Caco-2 (cell line): ENCODE measurements at regions not wholly inside any gene's neighbourhood (a gene's known extent, or its start where the extent isn't known, plus 50 kb on each side); places are given as distances from the start of the nearest gene placed in this dataset.

Source experiments
- BruUV-seq: library from RNA; stranded (reverse); fragments of 400-500 nt; replicated peaks from 2 replicates; lab custom pipeline; 2021; lab: Mats Ljungman, UMichigan
- CTCF ChIA-PET: fragments of 300-600 bp; sonication (Branson Sonifier 250); formaldehyde crosslinking; loops from one replicate; lab custom pipeline; 2022; ENCODE audit warnings: antibody characterized with exemption; lab: Charles Lee
- POLR2A ChIA-PET: fragments of 300-600 bp; sonication (Branson Sonifier 250); formaldehyde crosslinking; loops from one replicate; lab custom pipeline; 2022; ENCODE audit warnings: antibody characterized with exemption; lab: Charles Lee
- DNase-seq, 2 experiments: peaks; one replicate each; pipeline versions ENCODE4 v3.0.0 to v3.0.0-alpha.2; 2020 to 2022
- H3K27me3 ChIP-seq: replicated peaks from 2 replicates; pipeline ENCODE4 v1.6.0; 2011; ENCODE audit warnings: low read length; ENCODE audit not compliant: control insufficient read depth, insufficient read depth
- H3K36me3 ChIP-seq: 2 replicates; pipeline ENCODE4 v1.5.1; 2011; ENCODE audit warnings: low read length; ENCODE audit not compliant: control insufficient read depth, insufficient read depth
- H3K4me1 ChIP-seq: fragments of 250-450 bp; sonication (Bioruptor Pico); 2 replicates; pipeline ENCODE4 v1.5.1; 2020; ENCODE audit warnings: mild to moderate bottlenecking
- H3K4me3 ChIP-seq: 2 replicates; pipeline ENCODE4 v1.5.1; 2011; ENCODE audit warnings: low read depth, mild to moderate bottlenecking, control low read depth, low read length
- H3K9me3 ChIP-seq: fragments of 250-450 bp; sonication (Bioruptor Pico); 2 replicates; pipeline ENCODE4 v1.5.1; 2020; ENCODE audit warnings: mild to moderate bottlenecking, moderate library complexity
- H3K27ac Mint-ChIP-seq: one replicate; pipeline ENCODE4 v1.8.0; 2022; ENCODE audit warnings: mixed read lengths; ENCODE audit not compliant: unreplicated experiment
- H3K27me3 Mint-ChIP-seq: one replicate; pipeline ENCODE4 v1.8.0; 2022; ENCODE audit warnings: mixed read lengths; ENCODE audit not compliant: insufficient read depth, unreplicated experiment
- H3K36me3 Mint-ChIP-seq: one replicate; pipeline ENCODE4 v1.8.0; 2022; ENCODE audit warnings: mild to moderate bottlenecking, mixed read lengths; ENCODE audit not compliant: insufficient read depth, unreplicated experiment
- H3K4me1 Mint-ChIP-seq: one replicate; pipeline ENCODE4 v1.8.0; 2022; ENCODE audit warnings: low read depth, mixed read lengths; ENCODE audit not compliant: unreplicated experiment
- H3K4me3 Mint-ChIP-seq: one replicate; pipeline ENCODE4 v1.8.0; 2022; ENCODE audit warnings: mild to moderate bottlenecking, moderate library complexity, mixed read lengths; ENCODE audit not compliant: unreplicated experiment
- H3K9me3 Mint-ChIP-seq: one replicate; pipeline ENCODE4 v1.8.0; 2022; ENCODE audit warnings: mixed read lengths; ENCODE audit not compliant: unreplicated experiment
- intact Hi-C: fragments of 100-400 bp; cut with micrococcal nuclease; formaldehyde crosslinking; loops from one replicate; pipeline ENCODE4 v1.10.0; 2022; ENCODE audit not compliant: unreplicated experiment
- TF ChIP-seq, protein P1 (sequence below), 2 experiments: fragments of 200-600 bp in 1 of 2; IDR thresholded peaks; 1 replicate in 1 of 2; 2 replicates in 1 of 2; pipeline versions ENCODE4 v1.5.1 to v1.8.0; 2011 to 2022; ENCODE audit warnings: antibody characterized with exemption in 1 of 2, control low read depth in 1 of 2, inconsistent platforms in 1 of 2, low read depth in 1 of 2, low read length in 1 of 2, mild to moderate bottlenecking in 1 of 2, moderate library complexity in 1 of 2; ENCODE audit not compliant: insufficient read depth in 1 of 2, severe bottlenecking in 1 of 2, unreplicated experiment in 1 of 2

DNA sequence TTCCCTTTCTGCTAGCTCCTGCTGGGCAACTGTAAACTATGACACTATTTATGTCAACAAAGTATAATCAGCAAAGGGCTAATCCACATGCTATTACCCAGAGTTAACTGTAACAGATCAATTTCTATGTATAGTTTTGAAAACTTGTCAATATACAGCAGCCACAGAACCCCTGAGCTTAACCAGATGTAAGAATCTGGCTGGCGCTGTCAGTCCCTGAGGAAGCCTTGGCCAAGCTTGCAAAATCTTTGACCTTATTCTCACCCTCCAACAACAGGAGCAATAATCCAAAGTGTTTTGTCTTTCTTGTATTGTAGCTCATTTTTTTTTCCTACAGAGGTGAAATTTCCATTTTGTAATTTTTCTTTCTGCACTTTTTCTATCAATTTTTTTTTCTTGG is 1230.1 kb upstream of the SLC10A2 start:
- BruUV-seq = no TSS peak
- DNase-seq = no peak
- Histone ChIP-seq H3K36me3 (no peaks in the 10 kb centered on the region), H3K4me1 (no peaks in the 10 kb centered on the region), H3K27me3 (no peaks in the 10 kb centered on the region), H3K9me3 (no peaks in the 10 kb centered on the region), H3K4me3 (no peak overlapping the region)
- Mint-ChIP-seq H3K4me3 (no peak overlapping the region), H3K4me1 (no peaks in the 10 kb centered on the region), H3K36me3 (no peaks in the 10 kb centered on the region), H3K27me3 (peaks cover 5% of the 10 kb centered on the region), H3K9me3 (no peaks in the 10 kb centered on the region), H3K27ac (no peak overlapping the region)
- CTCF ChIA-PET = no interaction called here
- TF ChIP-seq, protein P1, sequence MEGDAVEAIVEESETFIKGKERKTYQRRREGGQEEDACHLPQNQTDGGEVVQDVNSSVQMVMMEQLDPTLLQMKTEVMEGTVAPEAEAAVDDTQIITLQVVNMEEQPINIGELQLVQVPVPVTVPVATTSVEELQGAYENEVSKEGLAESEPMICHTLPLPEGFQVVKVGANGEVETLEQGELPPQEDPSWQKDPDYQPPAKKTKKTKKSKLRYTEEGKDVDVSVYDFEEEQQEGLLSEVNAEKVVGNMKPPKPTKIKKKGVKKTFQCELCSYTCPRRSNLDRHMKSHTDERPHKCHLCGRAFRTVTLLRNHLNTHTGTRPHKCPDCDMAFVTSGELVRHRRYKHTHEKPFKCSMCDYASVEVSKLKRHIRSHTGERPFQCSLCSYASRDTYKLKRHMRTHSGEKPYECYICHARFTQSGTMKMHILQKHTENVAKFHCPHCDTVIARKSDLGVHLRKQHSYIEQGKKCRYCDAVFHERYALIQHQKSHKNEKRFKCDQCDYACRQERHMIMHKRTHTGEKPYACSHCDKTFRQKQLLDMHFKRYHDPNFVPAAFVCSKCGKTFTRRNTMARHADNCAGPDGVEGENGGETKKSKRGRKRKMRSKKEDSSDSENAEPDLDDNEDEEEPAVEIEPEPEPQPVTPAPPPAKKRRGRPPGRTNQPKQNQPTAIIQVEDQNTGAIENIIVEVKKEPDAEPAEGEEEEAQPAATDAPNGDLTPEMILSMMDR (IDR thresholded peaks at IDR 0.05; ENCODE audit: insufficient read depth in 1 of 2, low read depth in 1 of 2, low read length in 1 of 2, severe bottlenecking in 1 of 2, unreplicated experiment in 1 of 2) = no peak
- intact Hi-C loops = no loop called here
- POLR2A ChIA-PET = no interaction called here

DNA sequence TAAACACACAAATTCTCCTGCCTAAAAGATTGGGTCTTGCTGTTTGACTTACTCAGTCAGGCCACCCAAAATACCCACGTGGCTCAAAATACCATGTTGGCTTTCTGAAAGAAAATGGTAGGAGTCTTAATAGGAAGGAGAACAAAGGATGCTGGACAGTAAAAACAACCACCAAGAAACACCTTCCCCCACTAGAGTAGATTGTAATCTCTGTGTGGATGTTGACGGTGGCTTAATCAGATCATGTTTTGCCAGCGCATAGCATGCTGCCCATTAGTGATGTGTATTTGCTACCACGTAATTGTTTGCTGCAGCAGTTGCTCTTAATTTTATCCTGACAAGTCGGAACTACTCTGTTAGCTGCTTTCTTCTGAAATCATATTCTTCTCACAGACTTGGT is 1229.3 kb upstream of the SLC10A2 start:
- Mint-ChIP-seq H3K36me3 (no peaks in the 10 kb centered on the region), H3K4me3 (no peak overlapping the region), H3K4me1 (no peaks in the 10 kb centered on the region), H3K27ac (no peak overlapping the region), H3K9me3 (no peaks in the 10 kb centered on the region), H3K27me3 (peaks cover 5% of the 10 kb centered on the region)
- no peak overlapping the region for H3K4me3 ChIP-seq
- H3K27me3 ChIP-seq = no peaks in the 10 kb centered on the region
- intact Hi-C loops = no loop called here
- no peaks in the 10 kb centered on the region for H3K9me3 ChIP-seq
- TF ChIP-seq, protein P1 (IDR thresholded peaks at IDR 0.05; ENCODE audit: insufficient read depth in 1 of 2, low read depth in 1 of 2, low read length in 1 of 2, severe bottlenecking in 1 of 2, unreplicated experiment in 1 of 2) = no peak
- H3K4me1 ChIP-seq = no peaks in the 10 kb centered on the region
- POLR2A ChIA-PET = no interaction called here
- CTCF ChIA-PET = no interaction called here
- DNase-seq = no peak
- no peaks in the 10 kb centered on the region for H3K36me3 ChIP-seq
- BruUV-seq = no TSS peak

DNA sequence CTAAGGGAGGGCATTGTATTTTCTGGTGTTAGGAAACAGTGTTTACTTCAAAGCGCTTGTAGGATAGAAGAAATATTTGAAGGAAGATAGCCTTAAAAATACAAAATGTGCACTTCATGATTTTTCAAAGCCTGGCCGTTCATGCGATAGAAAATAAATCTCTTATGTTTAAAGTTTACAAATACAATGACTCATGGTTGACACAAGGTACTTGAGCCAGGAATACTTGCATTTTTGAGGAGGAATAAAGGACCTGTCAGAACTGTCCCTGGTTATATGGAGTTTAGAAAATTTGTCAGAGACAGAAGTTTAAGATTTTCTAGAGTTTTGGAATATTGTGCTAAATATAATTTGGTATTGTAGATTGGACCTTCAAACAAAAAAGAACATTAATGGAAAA is 1223.2 kb upstream of the SLC10A2 start:
- no peak for DNase-seq
- BruUV-seq = no TSS peak

More for the DNA sequence above, 1223.2 kb upstream of the SLC10A2 start:
- Histone ChIP-seq H3K9me3 (no peaks in the 10 kb centered on the region), H3K4me1 (no peaks in the 10 kb centered on the region), H3K4me3 (no peak overlapping the region), H3K36me3 (no peaks in the 10 kb centered on the region), H3K27me3 (no peaks in the 10 kb centered on the region)
- POLR2A ChIA-PET = no interaction called here
- no peaks in the 10 kb centered on the region for H3K9me3 Mint-ChIP-seq
- intact Hi-C loops = no loop called here
- no peak overlapping the region for H3K4me3 Mint-ChIP-seq
- H3K27ac Mint-ChIP-seq = no peak overlapping the region
- no peaks in the 10 kb centered on the region for H3K4me1 Mint-ChIP-seq
- TF ChIP-seq, protein P1 (IDR thresholded peaks at IDR 0.05; ENCODE audit: insufficient read depth in 1 of 2, low read depth in 1 of 2, low read length in 1 of 2, severe bottlenecking in 1 of 2, unreplicated experiment in 1 of 2) = no peak
- H3K27me3 Mint-ChIP-seq = peaks cover 3% of the 10 kb centered on the region
- H3K36me3 Mint-ChIP-seq = no peaks in the 10 kb centered on the region
- CTCF ChIA-PET = no interaction called here
